Right cardiac atrium (tissue), 5 donors: ENCODE measurements at regions not wholly inside any gene's neighbourhood (a gene's known extent, or its start where the extent isn't known, plus 50 kb on each side); places are given as distances from the start of the nearest gene placed in this dataset.

Experiments used
- ATAC-seq, 2 donors: fragments of 200-7000 bp; cut with Tn5 transposase; one replicate each; pipeline versions ENCODE4 v1.8.0 to v1.9.1; 2020; ENCODE audit warnings: moderate library complexity in 2 of 2, mild to moderate bottlenecking in 1 of 2
- DNase-seq, 3 donors: peaks; one replicate each; pipeline ENCODE4 v3.0.0-alpha.2; 2020
- H3K27ac ChIP-seq: one replicate; pipeline ENCODE4 v1.5.1; 2013; ENCODE audit warnings: mild to moderate bottlenecking, low read length, control low read depth, moderate library complexity
- H3K27me3 ChIP-seq: one replicate; pipeline ENCODE4 v1.6.1; 2013; ENCODE audit not compliant: control insufficient read depth, insufficient read depth
- H3K4me1 ChIP-seq: one replicate; pipeline ENCODE4 v1.6.1; 2013; ENCODE audit warnings: low read length; ENCODE audit not compliant: control insufficient read depth, insufficient read depth
- H3K4me3 ChIP-seq: one replicate; pipeline ENCODE4 v1.5.1; 2013; ENCODE audit warnings: low read length, control low read depth
- H3K9me3 ChIP-seq: one replicate; pipeline ENCODE4 v1.6.1; 2013; ENCODE audit warnings: low read length; ENCODE audit not compliant: control insufficient read depth
- WGBS: extraction: QIAGEN DNeasy Blood & Tissue Kit; methylation state at CpG from one replicate; pipeline ENCODE4 v1.1.7; 2013; 5-methylcytosine and 5-hydroxymethylcytosine counted together
- intact Hi-C, 4 donors: fragments of 100-400 bp; cut with DNase I; formaldehyde crosslinking; loops; one replicate each; pipeline versions ENCODE4 v1.11.0 to v1.14.0; 2022 to 2023
- donor health status: healthy with polysubstance abuse.
- donor health status: DM: no; HTN: yes; CAD: no.
- donor health status: DM: no; HTN: no; CAD: no.
- donor health status: DM: no; HTN: yes; CAD: no; lungs with severe emphysema.
- donor health status: DM: yes; HTN: yes; CAD: no.

- ATAC-seq (no peak), DNase-seq (no peak)
- 58% methylated on average over 2 of the region's 2 CpGs for WGBS
- Histone ChIP-seq H3K4me3 (no peak overlapping the region), H3K9me3 (no peaks in the 10 kb centered on the region), H3K4me1 (no peaks in the 10 kb centered on the region), H3K27ac (no peak overlapping the region), H3K27me3 (no peaks in the 10 kb centered on the region)
- intact Hi-C loops, result no loop called here
These were observed 141.1 kb upstream of the WDR11 start for GRCh38 chr10:120710076-120710475.

GRCh38 chr10:120711860-120712259, 139.3 kb upstream of the WDR11 start:
- no peak for ATAC-seq

GRCh38 chr10:120713573-120714205, 137.5 kb upstream of the WDR11 start:
- Histone ChIP-seq H3K27ac (no peak overlapping the region), H3K27me3 (no peaks in the 10 kb centered on the region), H3K4me1 (no peaks in the 10 kb centered on the region), H3K4me3 (no peak overlapping the region), H3K9me3 (no peaks in the 10 kb centered on the region)
- no peak for ATAC-seq
- WGBS, result 62% methylated on average over 2 of the region's 2 CpGs
- intact Hi-C loops, result no loop called here
- DNase-seq, result no peak

More at GRCh38 chr10:120711860-120712259, 139.3 kb upstream of the WDR11 start:
- no peak overlapping the region for H3K27ac ChIP-seq
- H3K4me1 ChIP-seq, result no peaks in the 10 kb centered on the region
- intact Hi-C loops, result no loop called here
- WGBS, result 78% methylated on average over 5 of the region's 5 CpGs
- H3K27me3 ChIP-seq, result no peaks in the 10 kb centered on the region
- no peaks in the 10 kb centered on the region for H3K9me3 ChIP-seq
- DNase-seq, result no peak
- no peak overlapping the region for H3K4me3 ChIP-seq

- H3K4me3 ChIP-seq, result no peak overlapping the region
- no peak for DNase-seq
- intact Hi-C loops, result no loop called here
- ATAC-seq, result no peak
- H3K4me1 ChIP-seq, result no peaks in the 10 kb centered on the region
- H3K27me3 ChIP-seq, result no peaks in the 10 kb centered on the region
- no peaks in the 10 kb centered on the region for H3K9me3 ChIP-seq
- 75% methylated on average over 3 of the region's 3 CpGs for WGBS
- no peak overlapping the region for H3K27ac ChIP-seq
These were observed 136.0 kb upstream of the WDR11 start for GRCh38 chr10:120715171-120715570.

- H3K4me1 ChIP-seq, result no peaks in the 10 kb centered on the region
- no peak for ATAC-seq
- H3K27ac ChIP-seq, result no peak overlapping the region
- no peaks in the 10 kb centered on the region for H3K27me3 ChIP-seq
- DNase-seq, result no peak
- H3K9me3 ChIP-seq, result no peaks in the 10 kb centered on the region
- intact Hi-C loops, result no loop called here
- no peak overlapping the region for H3K4me3 ChIP-seq
These were observed 131.8 kb upstream of the WDR11 start for GRCh38 chr10:120719333-120719732.

- intact Hi-C loops, result no loop called here
- Histone ChIP-seq H3K27me3 (no peaks in the 10 kb centered on the region), H3K4me3 (no peak overlapping the region), H3K9me3 (no peaks in the 10 kb centered on the region), H3K27ac (no peak overlapping the region), H3K4me1 (no peaks in the 10 kb centered on the region)
- ATAC-seq (no peak), DNase-seq (no peak)
- WGBS, result 17% methylated on average over 2 of the region's 2 CpGs
These were observed 124.2 kb upstream of the WDR11 start for GRCh38 chr10:120727001-120727400.

GRCh38 chr10:120729547-120729946, 121.6 kb upstream of the WDR11 start:
- WGBS, result 75% methylated on average over 1 of the region's 1 CpG
- H3K27ac ChIP-seq, result no peak overlapping the region
- no peaks in the 10 kb centered on the region for H3K4me1 ChIP-seq
- ATAC-seq, result no peak
- H3K4me3 ChIP-seq, result no peak overlapping the region
- no peak for DNase-seq
- H3K27me3 ChIP-seq, result no peaks in the 10 kb centered on the region
- H3K9me3 ChIP-seq, result no peaks in the 10 kb centered on the region
- intact Hi-C loops, result no loop called here

- 69% methylated on average over 1 of the region's 1 CpG for WGBS
- DNase-seq, result no peak
- no peaks in the 10 kb centered on the region for H3K9me3 ChIP-seq
- intact Hi-C loops, result no loop called here
- no peak for ATAC-seq
- H3K4me3 ChIP-seq, result no peak overlapping the region
- no peaks in the 10 kb centered on the region for H3K4me1 ChIP-seq
- no peaks in the 10 kb centered on the region for H3K27me3 ChIP-seq
- H3K27ac ChIP-seq, result no peak overlapping the region
These were observed 119.1 kb upstream of the WDR11 start for GRCh38 chr10:120732067-120732466.

- no peak overlapping the region for H3K4me3 ChIP-seq
- no peaks in the 10 kb centered on the region for H3K4me1 ChIP-seq
- 87% methylated on average over 4 of the region's 4 CpGs for WGBS
- intact Hi-C loops, result no loop called here
- H3K27me3 ChIP-seq, result no peaks in the 10 kb centered on the region
- no peaks in the 10 kb centered on the region for H3K9me3 ChIP-seq
- no peak for DNase-seq
- no peak overlapping the region for H3K27ac ChIP-seq
- no peak for ATAC-seq
These were observed 118.4 kb upstream of the WDR11 start for GRCh38 chr10:120732643-120733313.

GRCh38 chr10:120734483-120735078, 116.6 kb upstream of the WDR11 start:
- Histone ChIP-seq H3K9me3 (no peaks in the 10 kb centered on the region), H3K4me1 (no peaks in the 10 kb centered on the region), H3K27me3 (no peaks in the 10 kb centered on the region), H3K27ac (no peak overlapping the region), H3K4me3 (no peak overlapping the region)
- ATAC-seq, result peak in 1 of 2 donors; percentile 51
- WGBS, result 47% methylated on average over 6 of the region's 6 CpGs
- DNase-seq, result no peak
- intact Hi-C loops, result no loop called here

- Histone ChIP-seq H3K4me1 (no peaks in the 10 kb centered on the region), H3K9me3 (no peaks in the 10 kb centered on the region), H3K4me3 (no peak overlapping the region), H3K27me3 (no peaks in the 10 kb centered on the region), H3K27ac (no peak overlapping the region)
- DNase-seq, result no peak
- ATAC-seq, result no peak
- 84% methylated on average over 5 of the region's 5 CpGs for whole genome bisulfite sequencing
- intact Hi-C loops, result no loop called here
These were observed 115.8 kb upstream of the WDR11 start for GRCh38 chr10:120735315-120735714.
